ENCODE measurements at regions not wholly inside any gene's neighbourhood (a gene's known extent, or its start where the extent isn't known, plus 50 kb on each side); places are given as distances from the start of the nearest gene placed in this dataset.

- Mint-ChIP-seq H3K4me3 (no peak overlapping the region), H3K27ac (no peak overlapping the region), H3K4me1 (ENCODE audit: low read depth) (peaks cover 11% of the 10 kb centered on the region), H3K9me3 (ENCODE audit: low read depth) (no peaks in the 10 kb centered on the region), H3K27me3 (no peaks in the 10 kb centered on the region), H3K36me3 (peaks cover 3% of the 10 kb centered on the region)
These were observed 120.9 kb downstream of the OLIG3 start for GRCh38 chr6:137373296-137373695.

- Mint-ChIP-seq H3K27ac (no peak overlapping the region), H3K9me3 (ENCODE audit: low read depth) (no peaks in the 10 kb centered on the region), H3K4me3 (no peak overlapping the region), H3K4me1 (ENCODE audit: low read depth) (peaks cover 11% of the 10 kb centered on the region), H3K27me3 (no peaks in the 10 kb centered on the region), H3K36me3 (peaks cover 3% of the 10 kb centered on the region)
These were observed 121.7 kb downstream of the OLIG3 start for GRCh38 chr6:137372532-137372931.

DNA sequence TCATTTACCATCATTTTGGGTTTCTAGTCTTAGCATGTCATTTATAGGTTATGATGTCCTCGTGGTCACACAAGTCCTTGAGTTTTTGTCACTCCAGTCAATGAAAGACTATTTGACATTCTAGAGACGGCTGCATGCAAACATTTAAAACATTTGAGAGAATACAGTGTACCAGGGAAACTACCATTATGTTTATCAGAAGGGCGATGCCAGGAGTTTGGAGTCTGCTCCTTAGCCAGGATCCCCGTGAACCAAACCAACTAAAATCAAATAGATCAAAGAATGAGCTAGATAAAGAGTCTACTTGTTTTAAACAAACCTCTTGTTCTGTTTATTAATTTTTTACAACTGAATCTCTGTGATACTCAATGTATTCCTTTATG is 122.6 kb downstream of the OLIG3 start:
- H3K4me3 Mint-ChIP-seq: no peak overlapping the region

GRCh38 chr6:137370871-137371633 is 123.1 kb downstream of the OLIG3 start:
- Mint-ChIP-seq H3K36me3 (no peaks in the 10 kb centered on the region), H3K4me1 (ENCODE audit: low read depth) (peaks cover 6% of the 10 kb centered on the region), H3K4me3 (no peak overlapping the region), H3K9me3 (ENCODE audit: low read depth) (no peaks in the 10 kb centered on the region), H3K27ac (no peak overlapping the region), H3K27me3 (no peaks in the 10 kb centered on the region)

More for the DNA sequence above, 122.6 kb downstream of the OLIG3 start:
- peaks cover 3% of the 10 kb centered on the region for H3K36me3 Mint-ChIP-seq
- no peaks in the 10 kb centered on the region for H3K9me3 Mint-ChIP-seq (ENCODE audit: low read depth)
- no peak overlapping the region for H3K27ac Mint-ChIP-seq
- H3K27me3 Mint-ChIP-seq: no peaks in the 10 kb centered on the region
- peaks cover 11% of the 10 kb centered on the region for H3K4me1 Mint-ChIP-seq (ENCODE audit: low read depth)

- H3K9me3 Mint-ChIP-seq (ENCODE audit: low read depth): no peaks in the 10 kb centered on the region
- H3K27ac Mint-ChIP-seq: no peak overlapping the region
- H3K27me3 Mint-ChIP-seq: no peaks in the 10 kb centered on the region
- H3K4me1 Mint-ChIP-seq (ENCODE audit: low read depth): peaks cover 3% of the 10 kb centered on the region
- no peak overlapping the region for H3K4me3 Mint-ChIP-seq
- H3K36me3 Mint-ChIP-seq: no peaks in the 10 kb centered on the region
These were observed 125.1 kb downstream of the OLIG3 start for GRCh38 chr6:137369136-137369535.

GRCh38 chr6:137365707-137366437 is 128.3 kb downstream of the OLIG3 start:
- Mint-ChIP-seq H3K36me3 (no peaks in the 10 kb centered on the region), H3K27me3 (no peaks in the 10 kb centered on the region), H3K4me1 (ENCODE audit: low read depth) (peaks cover 20% of the 10 kb centered on the region), H3K4me3 (no peak overlapping the region), H3K9me3 (ENCODE audit: low read depth) (no peaks in the 10 kb centered on the region), H3K27ac (no peak overlapping the region)

- H3K27ac Mint-ChIP-seq: no peak overlapping the region
- H3K4me1 Mint-ChIP-seq (ENCODE audit: low read depth): peaks cover 20% of the 10 kb centered on the region
- no peaks in the 10 kb centered on the region for H3K36me3 Mint-ChIP-seq
- no peaks in the 10 kb centered on the region for H3K9me3 Mint-ChIP-seq (ENCODE audit: low read depth)
- peaks cover 1% of the 10 kb centered on the region for H3K27me3 Mint-ChIP-seq
- no peak overlapping the region for H3K4me3 Mint-ChIP-seq
These were observed 130.4 kb downstream of the OLIG3 start for GRCh38 chr6:137363805-137364138.

DNA sequence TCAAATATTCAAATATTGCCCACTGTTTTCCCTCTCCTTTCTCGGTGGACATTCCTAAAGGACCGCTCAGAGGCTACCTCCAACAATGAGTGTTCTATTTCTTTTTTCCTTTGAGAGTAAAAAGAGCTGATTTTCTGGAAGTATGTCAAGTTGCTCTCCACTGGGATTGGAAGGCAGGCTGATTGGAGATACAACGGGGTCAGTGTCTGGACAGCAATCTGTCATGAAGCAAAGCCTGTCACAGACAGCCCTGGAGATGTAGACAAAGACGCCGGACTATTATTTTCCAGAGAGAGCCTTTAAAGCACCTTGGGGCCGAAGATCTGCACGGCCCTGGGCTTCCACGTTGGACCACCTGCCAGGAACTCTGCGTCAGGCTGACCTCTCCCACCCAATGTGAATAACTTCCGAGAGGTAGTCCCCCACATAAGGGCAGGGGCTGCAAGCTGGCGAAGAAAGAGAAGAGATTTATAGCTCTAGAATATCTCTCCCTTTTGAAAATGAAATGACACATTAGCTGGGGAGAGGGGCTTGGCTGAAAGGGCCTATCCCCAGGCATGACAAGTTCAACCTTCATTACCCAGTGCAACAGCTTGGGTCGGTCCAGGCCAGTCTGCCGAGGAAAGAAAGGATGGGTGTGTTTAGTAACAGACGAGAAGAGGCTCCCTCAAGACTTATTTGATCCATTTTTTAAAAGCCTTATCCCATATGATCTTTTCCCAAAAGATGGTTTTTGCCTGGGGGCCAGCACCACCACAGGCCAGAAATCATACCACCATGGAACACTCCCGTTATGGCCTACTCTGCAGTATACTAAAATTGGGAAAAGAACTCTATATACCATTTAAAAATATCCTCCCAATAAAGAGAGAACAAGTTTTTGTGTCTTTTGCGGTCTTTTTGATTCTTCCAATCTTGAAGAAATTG is 131.1 kb downstream of the OLIG3 start:
- Mint-ChIP-seq H3K27me3 (peaks cover 1% of the 10 kb centered on the region), H3K4me3 (no peak overlapping the region), H3K4me1 (ENCODE audit: low read depth) (peaks cover 20% of the 10 kb centered on the region), H3K9me3 (ENCODE audit: low read depth) (no peaks in the 10 kb centered on the region), H3K27ac (no peak overlapping the region), H3K36me3 (no peaks in the 10 kb centered on the region)

DNA sequence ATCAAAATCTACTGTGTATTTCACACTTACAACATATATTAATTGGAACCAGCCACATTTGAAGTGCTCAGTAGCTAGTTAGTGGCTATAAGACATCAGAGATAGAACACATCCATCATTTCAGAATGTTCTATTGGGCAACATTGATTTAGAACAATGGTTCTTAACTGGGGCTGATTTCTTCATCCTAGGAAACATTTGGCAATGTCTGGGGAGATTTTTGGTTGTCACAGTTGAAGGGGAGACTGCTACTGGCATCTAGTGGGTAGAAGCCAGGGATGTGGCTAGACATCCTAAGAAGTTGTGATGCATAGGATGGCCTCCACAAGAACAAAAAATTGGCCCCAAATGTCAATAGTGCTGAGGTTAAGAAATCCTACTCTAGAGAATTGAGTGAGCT is 132.5 kb downstream of the OLIG3 start:
- H3K9me3 Mint-ChIP-seq (ENCODE audit: low read depth): no peaks in the 10 kb centered on the region
- H3K4me1 Mint-ChIP-seq (ENCODE audit: low read depth): peaks cover 20% of the 10 kb centered on the region
- H3K36me3 Mint-ChIP-seq: no peaks in the 10 kb centered on the region
- H3K27me3 Mint-ChIP-seq: peaks cover 1% of the 10 kb centered on the region
- no peak overlapping the region for H3K4me3 Mint-ChIP-seq
- H3K27ac Mint-ChIP-seq: no peak overlapping the region

DNA sequence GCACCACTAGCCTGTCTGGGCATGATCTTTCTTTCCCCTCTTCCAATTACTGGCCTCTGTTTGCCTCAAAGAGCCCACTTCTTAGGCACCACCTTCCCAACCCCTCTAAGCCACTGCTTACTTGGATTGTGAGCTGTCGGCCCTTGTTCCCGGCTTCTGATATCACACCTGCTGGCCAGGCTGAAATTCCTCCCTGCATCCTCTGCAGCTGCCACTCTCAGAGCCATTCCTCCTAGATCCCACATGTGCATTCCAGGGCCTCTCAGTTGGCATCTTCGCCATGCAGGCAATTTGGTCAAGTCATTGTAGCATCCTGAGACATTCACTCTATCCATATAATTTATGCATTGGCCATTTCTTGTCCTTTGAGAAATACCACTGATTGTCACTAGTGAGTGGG is 135.9 kb downstream of the OLIG3 start:
- no peak overlapping the region for H3K27ac Mint-ChIP-seq
- peaks cover 16% of the 10 kb centered on the region for H3K4me1 Mint-ChIP-seq (ENCODE audit: low read depth)
- H3K4me3 Mint-ChIP-seq: no peak overlapping the region
- H3K36me3 Mint-ChIP-seq: no peaks in the 10 kb centered on the region
- no peaks in the 10 kb centered on the region for H3K9me3 Mint-ChIP-seq (ENCODE audit: low read depth)
- H3K27me3 Mint-ChIP-seq: peaks cover 1% of the 10 kb centered on the region

DNA sequence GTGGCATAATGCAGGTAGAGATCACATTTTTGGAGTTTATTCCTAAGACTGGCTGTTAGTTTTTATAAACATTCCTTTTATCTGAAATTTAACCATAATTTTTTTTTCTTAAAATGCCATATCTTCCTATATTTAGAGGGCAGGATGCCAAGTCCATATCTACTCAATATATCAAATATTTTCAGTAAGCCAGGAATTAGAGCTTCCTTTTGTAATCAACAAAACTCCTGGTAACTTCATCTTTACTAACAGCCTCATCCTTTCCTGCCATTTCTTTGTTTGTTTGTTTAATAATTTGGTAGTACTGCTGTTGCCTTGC is 136.3 kb downstream of the OLIG3 start:
- Mint-ChIP-seq H3K27ac (no peak overlapping the region), H3K9me3 (ENCODE audit: low read depth) (no peaks in the 10 kb centered on the region), H3K27me3 (peaks cover 1% of the 10 kb centered on the region), H3K4me1 (ENCODE audit: low read depth) (peaks cover 16% of the 10 kb centered on the region), H3K4me3 (no peak overlapping the region), H3K36me3 (no peaks in the 10 kb centered on the region)

GRCh38 chr6:137357263-137357947 is 136.8 kb downstream of the OLIG3 start:
- peaks cover 13% of the 10 kb centered on the region for H3K4me1 Mint-ChIP-seq (ENCODE audit: low read depth)
- H3K36me3 Mint-ChIP-seq: no peaks in the 10 kb centered on the region
- no peak overlapping the region for H3K4me3 Mint-ChIP-seq
- H3K27me3 Mint-ChIP-seq: peaks cover 1% of the 10 kb centered on the region
- H3K9me3 Mint-ChIP-seq (ENCODE audit: low read depth): no peaks in the 10 kb centered on the region
- no peak overlapping the region for H3K27ac Mint-ChIP-seq

GRCh38 chr6:137353842-137354397 is 134.7 kb upstream of the IFNGR1 start:
- H3K27me3 Mint-ChIP-seq: no peaks in the 10 kb centered on the region
- H3K9me3 Mint-ChIP-seq (ENCODE audit: low read depth): no peaks in the 10 kb centered on the region
- no peaks in the 10 kb centered on the region for H3K36me3 Mint-ChIP-seq
- peaks cover 13% of the 10 kb centered on the region for H3K4me1 Mint-ChIP-seq (ENCODE audit: low read depth)
- no peak overlapping the region for H3K4me3 Mint-ChIP-seq
- H3K27ac Mint-ChIP-seq: no peak overlapping the region

GRCh38 chr6:137353346-137353745 is 134.2 kb upstream of the IFNGR1 start:
- H3K27me3 Mint-ChIP-seq: no peaks in the 10 kb centered on the region
- peak overlapping the region; percentile 25 for H3K27ac Mint-ChIP-seq
- peaks cover 13% of the 10 kb centered on the region for H3K4me1 Mint-ChIP-seq (ENCODE audit: low read depth)
- H3K4me3 Mint-ChIP-seq: no peak overlapping the region
- H3K9me3 Mint-ChIP-seq (ENCODE audit: low read depth): no peaks in the 10 kb centered on the region
- no peaks in the 10 kb centered on the region for H3K36me3 Mint-ChIP-seq
